OCI-LY1 (cell line): ENCODE measurements at regions not wholly inside any gene's neighbourhood (a gene's known extent, or its start where the extent isn't known, plus 50 kb on each side); places are given as distances from the start of the nearest gene placed in this dataset.
A peak's percentile ranks its signal among the peaks of the same experiment; 100 is the strongest.

Experiments used
- H2AFZ ChIP-seq: fragments of 200-600 bp; sonication (generic), shearing (Covaris generic); 2 replicates; pipeline ENCODE4 v1.6.0; 2014; ENCODE audit warnings: antibody characterized with exemption, mild to moderate bottlenecking, low read length
- H3F3A ChIP-seq: fragments of 200-600 bp; sonication (generic), shearing (Covaris generic); 2 replicates; pipeline ENCODE4 v1.6.0; 2014; ENCODE audit warnings: mild to moderate bottlenecking, antibody characterized with exemption, low read length, moderate library complexity; ENCODE audit not compliant: insufficient read depth
- H3K27ac ChIP-seq: fragments of 200-600 bp; sonication (generic); 2 replicates; pipeline ENCODE4 v1.5.1; 2014; ENCODE audit warnings: low read length, mixed run types, mild to moderate bottlenecking, low read depth; ENCODE audit not compliant: poor library complexity, severe bottlenecking
- H3K27me3 ChIP-seq: fragments of 200-600 bp; sonication (generic); 2 replicates; pipeline ENCODE4 v1.6.0; 2014; ENCODE audit warnings: antibody characterized with exemption, mild to moderate bottlenecking, low read length, moderate library complexity; ENCODE audit not compliant: insufficient read depth
- H3K36me3 ChIP-seq: fragments of 200-600 bp; sonication (generic); 2 replicates; pipeline ENCODE4 v1.6.1; 2014; ENCODE audit warnings: mild to moderate bottlenecking, antibody characterized with exemption, low read length, moderate library complexity, mixed read lengths; ENCODE audit not compliant: insufficient read depth
- H3K4me1 ChIP-seq: fragments of 200-600 bp; sonication (generic); 2 replicates; pipeline ENCODE4 v1.5.1; 2014; ENCODE audit warnings: mild to moderate bottlenecking, low read length, moderate library complexity; ENCODE audit not compliant: insufficient read depth, severe bottlenecking
- H3K4me2 ChIP-seq: fragments of 200-600 bp; sonication (generic), shearing (Covaris generic); 2 replicates; pipeline ENCODE4 v1.6.1; 2014; ENCODE audit warnings: low read length
- H3K4me3 ChIP-seq: fragments of 200-600 bp; sonication (generic); 2 replicates; pipeline ENCODE4 v1.5.1; 2014; ENCODE audit warnings: low read length, low read depth, mild to moderate bottlenecking, mixed read lengths; ENCODE audit not compliant: poor library complexity, severe bottlenecking
- H3K79me2 ChIP-seq: fragments of 200-600 bp; shearing (Covaris generic); 2 replicates; pipeline ENCODE4 v1.6.1; 2016; ENCODE audit warnings: mixed run types, low read length, mixed read lengths; ENCODE audit not compliant: insufficient read depth
- H3K9ac ChIP-seq: fragments of 200-600 bp; sonication (generic), shearing (Covaris generic); 2 replicates; pipeline ENCODE4 v1.6.1; 2014; ENCODE audit warnings: mild to moderate bottlenecking, low read length, mixed read lengths
- H3K9me2 ChIP-seq: fragments of 200-600 bp; sonication (generic), shearing (Covaris generic); 2 replicates; pipeline ENCODE4 v1.6.1; 2014; ENCODE audit warnings: low read depth, mild to moderate bottlenecking, low read length, mixed read lengths
- H3K9me3 ChIP-seq: fragments of 200-600 bp; shearing (Covaris generic); 2 replicates; pipeline ENCODE4 v1.6.1; 2014; ENCODE audit warnings: low read length, mixed read lengths
- H4K20me1 ChIP-seq: fragments of 200-600 bp; sonication (generic), shearing (Covaris generic); 2 replicates; pipeline ENCODE4 v1.6.0; 2016; ENCODE audit warnings: mild to moderate bottlenecking, low read length; ENCODE audit not compliant: insufficient read depth
- EZH2 ChIP-seq: fragments of 200-600 bp; sonication (generic), shearing (Covaris generic); IDR thresholded peaks from 2 replicates; pipeline ENCODE4 v1.8.0; 2017; ENCODE audit warnings: borderline replicate concordance, mixed run types, mild to moderate bottlenecking, antibody characterized with exemption, low read length, moderate library complexity, mixed read lengths
- TF ChIP-seq, protein P1 (sequence below): fragments of 200-600 bp; sonication (generic), shearing (Covaris generic); IDR thresholded peaks from 2 replicates; pipeline ENCODE4 v1.5.1; 2017; ENCODE audit warnings: mild to moderate bottlenecking, antibody characterized with exemption, low read length, moderate library complexity, mixed read lengths

DNA sequence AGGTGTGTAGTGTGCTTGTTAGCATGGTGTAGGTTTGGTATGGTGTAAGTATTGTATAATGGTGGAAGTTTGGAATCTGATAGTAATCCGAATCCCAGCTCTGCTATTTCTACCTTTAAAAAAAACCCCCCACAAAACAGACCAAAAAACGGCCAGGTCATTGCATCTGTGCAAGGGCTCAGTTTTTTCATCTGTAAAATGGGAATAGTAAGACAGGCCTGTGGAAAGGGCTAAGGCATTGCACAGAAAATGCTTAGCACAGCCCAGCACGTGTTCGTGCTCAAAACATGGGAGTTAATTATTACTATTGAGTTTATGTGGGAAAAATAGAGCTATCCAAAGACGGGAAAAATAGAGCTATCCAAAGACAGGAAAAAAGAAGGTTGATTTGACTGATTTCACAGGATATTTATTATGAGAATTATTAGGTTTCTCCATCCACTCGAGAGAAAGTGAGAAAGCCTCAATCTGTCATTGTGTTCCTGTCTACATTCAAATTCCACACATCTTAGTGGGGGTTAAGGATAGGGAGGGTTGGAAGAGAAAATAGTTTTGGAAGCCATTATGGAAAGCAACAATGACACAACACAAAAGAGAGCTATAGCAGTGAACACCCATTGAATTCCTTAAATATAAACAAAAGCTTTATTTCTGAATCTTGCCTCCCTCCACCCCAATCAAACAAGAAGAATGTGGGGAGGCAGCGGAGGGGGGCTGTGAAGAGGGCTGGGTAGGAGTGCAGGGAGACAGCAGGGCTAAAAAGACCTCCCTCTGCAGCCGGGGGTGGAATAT is 126.8 kb upstream of the MAX start:
- Histone ChIP-seq H4K20me1 (no peaks in the 10 kb centered on the region), H3K9ac (no peak overlapping the region; the same call in 1 of the 2 replicates), H3K27ac (no peak overlapping the region), H3K36me3 (no peaks in the 10 kb centered on the region), H3K4me2 (peak overlapping the region; percentile 48; the same call in 1 of the 2 replicates), H3K9me3 (no peaks in the 10 kb centered on the region), H3K9me2 (no peaks in the 10 kb centered on the region), H2AFZ (no peak overlapping the region), H3F3A (no peaks in the 10 kb centered on the region), H3K4me3 (no peak overlapping the region), H3K27me3 (no peaks in the 10 kb centered on the region), H3K4me1 (peaks cover 48% of the 10 kb centered on the region), H3K79me2 (no peaks in the 10 kb centered on the region)
- TF ChIP-seq EZH2 = no peak
- TF ChIP-seq, protein P1, sequence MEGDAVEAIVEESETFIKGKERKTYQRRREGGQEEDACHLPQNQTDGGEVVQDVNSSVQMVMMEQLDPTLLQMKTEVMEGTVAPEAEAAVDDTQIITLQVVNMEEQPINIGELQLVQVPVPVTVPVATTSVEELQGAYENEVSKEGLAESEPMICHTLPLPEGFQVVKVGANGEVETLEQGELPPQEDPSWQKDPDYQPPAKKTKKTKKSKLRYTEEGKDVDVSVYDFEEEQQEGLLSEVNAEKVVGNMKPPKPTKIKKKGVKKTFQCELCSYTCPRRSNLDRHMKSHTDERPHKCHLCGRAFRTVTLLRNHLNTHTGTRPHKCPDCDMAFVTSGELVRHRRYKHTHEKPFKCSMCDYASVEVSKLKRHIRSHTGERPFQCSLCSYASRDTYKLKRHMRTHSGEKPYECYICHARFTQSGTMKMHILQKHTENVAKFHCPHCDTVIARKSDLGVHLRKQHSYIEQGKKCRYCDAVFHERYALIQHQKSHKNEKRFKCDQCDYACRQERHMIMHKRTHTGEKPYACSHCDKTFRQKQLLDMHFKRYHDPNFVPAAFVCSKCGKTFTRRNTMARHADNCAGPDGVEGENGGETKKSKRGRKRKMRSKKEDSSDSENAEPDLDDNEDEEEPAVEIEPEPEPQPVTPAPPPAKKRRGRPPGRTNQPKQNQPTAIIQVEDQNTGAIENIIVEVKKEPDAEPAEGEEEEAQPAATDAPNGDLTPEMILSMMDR = no peak

DNA sequence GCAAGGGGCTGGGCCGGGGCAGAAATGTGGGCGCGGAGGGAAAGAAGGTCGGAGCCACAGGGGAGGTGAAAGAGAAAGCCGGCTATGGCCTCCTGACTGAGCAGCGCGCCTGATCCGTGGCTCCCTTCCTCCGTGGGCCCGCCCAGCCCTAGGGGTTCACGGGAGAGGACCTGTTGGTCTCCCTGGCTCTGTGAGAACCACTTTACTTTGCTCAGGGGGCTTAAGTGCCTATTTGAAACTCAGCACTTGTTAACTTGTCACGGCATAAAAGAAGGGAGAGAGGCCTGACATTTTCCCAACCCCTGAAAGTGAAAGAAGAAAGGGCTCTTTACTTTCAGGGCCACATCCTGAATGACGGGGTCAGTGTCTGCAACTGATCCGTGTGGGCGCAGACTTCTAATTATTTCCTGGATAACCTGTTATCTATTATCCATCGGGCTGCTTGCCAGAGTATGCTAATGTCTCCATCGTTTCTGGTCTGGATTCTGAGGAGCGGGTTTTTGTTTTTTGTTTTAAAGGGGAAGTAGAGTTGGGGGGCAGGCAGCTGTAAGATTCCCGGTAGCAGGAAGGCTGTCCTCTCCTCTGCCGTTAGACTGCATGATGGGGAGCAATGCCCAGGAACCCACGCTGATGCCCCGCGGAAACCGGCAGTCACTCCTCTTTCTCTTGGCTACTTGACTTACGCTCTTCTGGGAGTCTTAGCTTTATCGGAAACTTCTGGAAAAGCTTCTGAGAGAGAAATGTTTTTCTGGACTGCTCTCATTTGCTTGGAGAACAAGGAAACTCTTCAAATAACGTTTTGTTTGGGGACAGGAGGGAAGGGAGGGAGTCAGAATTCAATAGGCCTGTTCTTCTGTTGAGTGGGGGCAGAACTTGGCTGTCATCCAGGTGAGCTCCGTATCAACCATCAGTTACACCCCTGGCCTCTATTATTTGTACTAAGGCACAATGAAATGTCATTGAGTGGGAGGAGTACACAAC is 127.7 kb upstream of the MAX start:
- Histone ChIP-seq H3K9me3 (no peaks in the 10 kb centered on the region), H3K9ac (no peak overlapping the region), H3K4me1 (peaks cover 42% of the 10 kb centered on the region), H2AFZ (no peak overlapping the region), H3K9me2 (no peaks in the 10 kb centered on the region), H3K4me3 (peak overlapping the region; percentile 7), H3K36me3 (no peaks in the 10 kb centered on the region; the same call in 1 of the 2 replicates), H3K27me3 (no peaks in the 10 kb centered on the region), H4K20me1 (no peaks in the 10 kb centered on the region), H3F3A (no peaks in the 10 kb centered on the region), H3K27ac (no peak overlapping the region), H3K4me2 (peak overlapping the region; percentile 48), H3K79me2 (no peaks in the 10 kb centered on the region)
- no peak for TF ChIP-seq EZH2

DNA sequence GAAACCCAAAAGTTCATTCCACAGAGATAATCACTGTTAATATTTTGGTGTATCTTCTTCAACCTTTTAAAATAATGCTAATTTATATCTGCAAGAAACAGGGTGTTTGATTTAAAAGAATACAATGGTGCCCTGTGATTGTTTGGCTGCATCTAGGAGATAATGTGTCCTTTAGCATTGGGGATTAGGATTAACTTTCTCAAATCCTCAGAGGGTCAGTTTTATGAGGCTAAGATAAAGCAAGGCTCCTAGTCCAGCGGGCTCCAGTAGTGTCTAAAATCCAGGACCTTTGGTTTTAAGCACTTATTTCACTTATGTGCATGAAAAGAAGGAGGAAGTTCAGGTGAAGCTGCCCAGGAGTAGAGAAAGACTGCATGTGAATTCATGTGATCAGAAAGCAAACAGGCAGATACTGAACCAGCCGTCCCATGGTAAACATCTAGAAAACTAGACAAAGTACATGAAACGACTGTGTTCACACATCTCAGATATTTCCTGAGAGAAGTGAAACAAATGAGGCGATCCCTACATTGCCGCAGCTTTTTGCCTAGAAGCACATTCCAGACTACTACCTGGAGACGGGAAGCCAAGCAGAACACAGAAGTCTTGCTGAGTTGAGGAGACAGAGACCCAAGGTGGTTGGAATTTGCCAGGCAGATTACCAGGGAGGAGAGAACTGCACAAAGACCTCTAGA is 129.1 kb upstream of the MAX start:
- no peaks in the 10 kb centered on the region for H3K79me2 ChIP-seq
- no peak overlapping the region for H3K4me2 ChIP-seq
- peaks cover 38% of the 10 kb centered on the region for H3K4me1 ChIP-seq
- no peaks in the 10 kb centered on the region for H3K9me2 ChIP-seq
- H3F3A ChIP-seq = no peaks in the 10 kb centered on the region
- TF ChIP-seq EZH2 = no peak
- H3K4me3 ChIP-seq = no peak overlapping the region
- H3K36me3 ChIP-seq = no peaks in the 10 kb centered on the region; the same call in 1 of the 2 replicates
- no peak overlapping the region for H3K9ac ChIP-seq
- H3K9me3 ChIP-seq = no peaks in the 10 kb centered on the region
- no peak overlapping the region for H3K27ac ChIP-seq
- no peaks in the 10 kb centered on the region for H3K27me3 ChIP-seq
- no peaks in the 10 kb centered on the region for H4K20me1 ChIP-seq
- H2AFZ ChIP-seq = no peak overlapping the region
